GM23338 (cell line): ENCODE measurements at regions not wholly inside any gene's neighbourhood (a gene's known extent, or its start where the extent isn't known, plus 50 kb on each side); places are given as distances from the start of the nearest gene placed in this dataset.

Source experiments
- ATAC-seq: fragments of 200-7000 bp; cut with Tn5 transposase; 3 replicates; pipeline ENCODE4 v1.9.1; 2020
- DNase-seq: peaks from one replicate; pipeline ENCODE4 v3.0.0-alpha.2; 2015; ENCODE audit warnings: low spot score
- H2AFZ ChIP-seq: fragments of 200-600 bp; sonication (generic); 2 replicates; pipeline ENCODE4 v1.8.0; 2016; ENCODE audit warnings: antibody characterized with exemption, mild to moderate bottlenecking, moderate library complexity
- H3F3A ChIP-seq: fragments of 200-600 bp; sonication (generic); replicated peaks from 2 replicates; pipeline ENCODE4 v1.8.0; 2017; ENCODE audit warnings: antibody characterized with exemption, mixed run types, low read depth
- H3K27ac ChIP-seq: fragments of 200-600 bp; sonication (generic); 2 replicates; pipeline ENCODE4 v1.6.1; 2016; ENCODE audit warnings: low read depth
- H3K27me3 ChIP-seq: fragments of 200-600 bp; sonication (generic); 2 replicates; pipeline ENCODE4 v1.8.0; 2016; ENCODE audit warnings: mild to moderate bottlenecking, mixed run types, moderate library complexity; ENCODE audit not compliant: insufficient read depth
- H3K36me3 ChIP-seq: fragments of 200-600 bp; sonication (generic); 2 replicates; pipeline ENCODE4 v1.8.0; 2016; ENCODE audit warnings: mild to moderate bottlenecking; ENCODE audit not compliant: insufficient read depth
- H3K4me1 ChIP-seq: fragments of 200-600 bp; sonication (generic); 2 replicates; pipeline ENCODE4 v1.8.0; 2016; ENCODE audit warnings: mild to moderate bottlenecking, moderate library complexity; ENCODE audit not compliant: insufficient read depth
- H3K4me2 ChIP-seq: fragments of 200-600 bp; sonication (generic); 2 replicates; pipeline ENCODE4 v1.7.1; 2017; ENCODE audit warnings: mixed run types
- H3K4me3 ChIP-seq: fragments of 200-600 bp; sonication (generic); 2 replicates; pipeline ENCODE4 v1.6.1; 2016; ENCODE audit warnings: mixed run types
- H3K79me2 ChIP-seq: fragments of 200-600 bp; sonication (generic); replicated peaks from 2 replicates; pipeline ENCODE4 v1.8.0; 2017; ENCODE audit warnings: mild to moderate bottlenecking; ENCODE audit not compliant: insufficient read depth
- H3K9me2 ChIP-seq: fragments of 200-600 bp; sonication (generic); 2 replicates; pipeline ENCODE4 v1.8.0; 2017; ENCODE audit not compliant: insufficient read depth
- H4K20me1 ChIP-seq: fragments of 200-600 bp; sonication (generic); replicated peaks from 2 replicates; pipeline ENCODE4 v1.8.0; 2017; ENCODE audit warnings: mild to moderate bottlenecking; ENCODE audit not compliant: insufficient read depth
- H3K27ac Mint-ChIP-seq: 2 replicates; pipeline ENCODE4 v1.8.0; 2020; ENCODE audit warnings: inconsistent platforms, mild to moderate bottlenecking, moderate library complexity, mixed read lengths
- H3K27me3 Mint-ChIP-seq: 3 replicates; pipeline ENCODE4 v1.8.0; 2022; ENCODE audit warnings: low read depth, mild to moderate bottlenecking, moderate library complexity, mixed read lengths, inconsistent platforms; ENCODE audit not compliant: insufficient read depth, poor library complexity
- H3K36me3 Mint-ChIP-seq: 3 replicates; pipeline ENCODE4 v1.8.0; 2021; ENCODE audit warnings: low read depth, mild to moderate bottlenecking, inconsistent platforms, moderate library complexity, mixed read lengths
- H3K4me1 Mint-ChIP-seq: 3 replicates; pipeline ENCODE4 v1.8.0; 2020; ENCODE audit warnings: mild to moderate bottlenecking, inconsistent platforms, mixed read lengths
- H3K4me3 Mint-ChIP-seq: 3 replicates; pipeline ENCODE4 v1.8.0; 2021; ENCODE audit warnings: moderate library complexity, mild to moderate bottlenecking, inconsistent platforms, mixed read lengths
- H3K9me3 Mint-ChIP-seq: 3 replicates; pipeline ENCODE4 v1.8.0; 2020; ENCODE audit warnings: moderate library complexity, mild to moderate bottlenecking, inconsistent platforms, mixed read lengths
- CREB1 ChIP-seq: fragments of 250-450 bp; sonication (Bioruptor Pico); IDR thresholded peaks from 2 replicates; pipeline ENCODE4 v1.5.0; 2020; ENCODE audit warnings: low read depth, mild to moderate bottlenecking, moderate library complexity
- CTCF ChIP-seq, 2 experiments: fragments of 200-600 bp in 1 of 2; sonication (generic) in 1 of 2; conservative IDR thresholded peaks; 2 replicates each; pipeline versions ENCODE4 v1.5.1 to v1.6.1; 2016 to 2017; ENCODE audit warnings: antibody characterized with exemption in 2 of 2, low read depth in 2 of 2, mild to moderate bottlenecking in 2 of 2, moderate library complexity in 1 of 2
- ETS1 ChIP-seq: IDR thresholded peaks from 2 replicates; pipeline ENCODE4 v1.6.1; 2016; ENCODE audit warnings: antibody characterized with exemption
- EZH2 ChIP-seq: fragments of 200-600 bp; sonication (generic); IDR thresholded peaks from one replicate; pipeline ENCODE4 v1.8.0; 2017; ENCODE audit warnings: antibody characterized with exemption, mild to moderate bottlenecking, low read depth; ENCODE audit not compliant: unreplicated experiment
- EZH2phosphoT487 ChIP-seq: fragments of 200-600 bp; sonication (generic); IDR thresholded peaks from one replicate; pipeline ENCODE4 v1.8.1; 2018; ENCODE audit warnings: antibody characterized with exemption; ENCODE audit not compliant: unreplicated experiment
- JUNB ChIP-seq: IDR thresholded peaks from one replicate; pipeline ENCODE4 v1.6.1; 2016; ENCODE audit warnings: antibody characterized with exemption; ENCODE audit not compliant: unreplicated experiment
- NANOG ChIP-seq: IDR thresholded peaks from 2 replicates; pipeline ENCODE4 v1.6.1; 2016; ENCODE audit warnings: antibody characterized with exemption, borderline replicate concordance
- POLR2AphosphoS5 ChIP-seq: IDR thresholded peaks from 2 replicates; pipeline ENCODE4 v1.6.1; 2016; ENCODE audit warnings: antibody characterized with exemption, low read depth
- REST ChIP-seq: IDR thresholded peaks from one replicate; pipeline ENCODE4 v1.6.1; 2018; ENCODE audit warnings: antibody characterized with exemption; ENCODE audit not compliant: unreplicated experiment
- STAT1 ChIP-seq: IDR thresholded peaks from one replicate; pipeline ENCODE4 v1.6.1; 2016; ENCODE audit warnings: antibody characterized with exemption; ENCODE audit not compliant: unreplicated experiment
- ZNF114 ChIP-seq: fragments of 250-450 bp; sonication (Bioruptor Pico); IDR thresholded peaks from 2 replicates; pipeline ENCODE4 v1.5.0; 2020; ENCODE audit warnings: mild to moderate bottlenecking, moderate library complexity
- ZNF331 ChIP-seq: fragments of 250-450 bp; sonication (Bioruptor Pico); IDR thresholded peaks from 2 replicates; pipeline ENCODE4 v1.5.0; 2020; ENCODE audit warnings: low read depth, mild to moderate bottlenecking, moderate library complexity
- TF ChIP-seq, protein P1 (sequence below): fragments of 250-450 bp; sonication (Bioruptor Pico); IDR thresholded peaks from 2 replicates; pipeline ENCODE4 v1.5.0; 2020; ENCODE audit warnings: mild to moderate bottlenecking, moderate library complexity

- Histone ChIP-seq H3K9me2 (no peaks in the 10 kb centered on the region), H3K36me3 (no peaks in the 10 kb centered on the region), H3K4me3 (no peak overlapping the region), H3F3A (no peaks in the 10 kb centered on the region), H3K27ac (no peak overlapping the region), H3K27me3 (no peaks in the 10 kb centered on the region), H3K4me1 (no peaks in the 10 kb centered on the region; the same call in 1 of the 2 replicates), H4K20me1 (no peaks in the 10 kb centered on the region), H2AFZ (no peak overlapping the region), H3K79me2 (no peaks in the 10 kb centered on the region), H3K4me2 (no peak overlapping the region)
- Mint-ChIP-seq H3K27ac (no peak overlapping the region), H3K4me3 (no peak overlapping the region), H3K9me3 (no peaks in the 10 kb centered on the region), H3K27me3 (peaks cover 15% of the 10 kb centered on the region), H3K4me1 (peaks cover 14% of the 10 kb centered on the region), H3K36me3 (no peaks in the 10 kb centered on the region)
- DNase-seq (no peak), ATAC-seq (no peak)
- TF ChIP-seq EZH2 (no peak), ZNF331 (CRISPR knock-in tag) (no peak), POLR2AphosphoS5 (no peak), NANOG (no peak), JUNB (no peak), STAT1 (no peak), ZNF114 (CRISPR knock-in tag) (no peak), ETS1 (no peak), EZH2phosphoT487 (no peak), REST (no peak), CTCF (conservative IDR thresholded peaks at IDR 0.05; ENCODE audit: low read depth in 2 of 2) (no peak), CREB1 (no peak)
- TF ChIP-seq, protein P1, sequence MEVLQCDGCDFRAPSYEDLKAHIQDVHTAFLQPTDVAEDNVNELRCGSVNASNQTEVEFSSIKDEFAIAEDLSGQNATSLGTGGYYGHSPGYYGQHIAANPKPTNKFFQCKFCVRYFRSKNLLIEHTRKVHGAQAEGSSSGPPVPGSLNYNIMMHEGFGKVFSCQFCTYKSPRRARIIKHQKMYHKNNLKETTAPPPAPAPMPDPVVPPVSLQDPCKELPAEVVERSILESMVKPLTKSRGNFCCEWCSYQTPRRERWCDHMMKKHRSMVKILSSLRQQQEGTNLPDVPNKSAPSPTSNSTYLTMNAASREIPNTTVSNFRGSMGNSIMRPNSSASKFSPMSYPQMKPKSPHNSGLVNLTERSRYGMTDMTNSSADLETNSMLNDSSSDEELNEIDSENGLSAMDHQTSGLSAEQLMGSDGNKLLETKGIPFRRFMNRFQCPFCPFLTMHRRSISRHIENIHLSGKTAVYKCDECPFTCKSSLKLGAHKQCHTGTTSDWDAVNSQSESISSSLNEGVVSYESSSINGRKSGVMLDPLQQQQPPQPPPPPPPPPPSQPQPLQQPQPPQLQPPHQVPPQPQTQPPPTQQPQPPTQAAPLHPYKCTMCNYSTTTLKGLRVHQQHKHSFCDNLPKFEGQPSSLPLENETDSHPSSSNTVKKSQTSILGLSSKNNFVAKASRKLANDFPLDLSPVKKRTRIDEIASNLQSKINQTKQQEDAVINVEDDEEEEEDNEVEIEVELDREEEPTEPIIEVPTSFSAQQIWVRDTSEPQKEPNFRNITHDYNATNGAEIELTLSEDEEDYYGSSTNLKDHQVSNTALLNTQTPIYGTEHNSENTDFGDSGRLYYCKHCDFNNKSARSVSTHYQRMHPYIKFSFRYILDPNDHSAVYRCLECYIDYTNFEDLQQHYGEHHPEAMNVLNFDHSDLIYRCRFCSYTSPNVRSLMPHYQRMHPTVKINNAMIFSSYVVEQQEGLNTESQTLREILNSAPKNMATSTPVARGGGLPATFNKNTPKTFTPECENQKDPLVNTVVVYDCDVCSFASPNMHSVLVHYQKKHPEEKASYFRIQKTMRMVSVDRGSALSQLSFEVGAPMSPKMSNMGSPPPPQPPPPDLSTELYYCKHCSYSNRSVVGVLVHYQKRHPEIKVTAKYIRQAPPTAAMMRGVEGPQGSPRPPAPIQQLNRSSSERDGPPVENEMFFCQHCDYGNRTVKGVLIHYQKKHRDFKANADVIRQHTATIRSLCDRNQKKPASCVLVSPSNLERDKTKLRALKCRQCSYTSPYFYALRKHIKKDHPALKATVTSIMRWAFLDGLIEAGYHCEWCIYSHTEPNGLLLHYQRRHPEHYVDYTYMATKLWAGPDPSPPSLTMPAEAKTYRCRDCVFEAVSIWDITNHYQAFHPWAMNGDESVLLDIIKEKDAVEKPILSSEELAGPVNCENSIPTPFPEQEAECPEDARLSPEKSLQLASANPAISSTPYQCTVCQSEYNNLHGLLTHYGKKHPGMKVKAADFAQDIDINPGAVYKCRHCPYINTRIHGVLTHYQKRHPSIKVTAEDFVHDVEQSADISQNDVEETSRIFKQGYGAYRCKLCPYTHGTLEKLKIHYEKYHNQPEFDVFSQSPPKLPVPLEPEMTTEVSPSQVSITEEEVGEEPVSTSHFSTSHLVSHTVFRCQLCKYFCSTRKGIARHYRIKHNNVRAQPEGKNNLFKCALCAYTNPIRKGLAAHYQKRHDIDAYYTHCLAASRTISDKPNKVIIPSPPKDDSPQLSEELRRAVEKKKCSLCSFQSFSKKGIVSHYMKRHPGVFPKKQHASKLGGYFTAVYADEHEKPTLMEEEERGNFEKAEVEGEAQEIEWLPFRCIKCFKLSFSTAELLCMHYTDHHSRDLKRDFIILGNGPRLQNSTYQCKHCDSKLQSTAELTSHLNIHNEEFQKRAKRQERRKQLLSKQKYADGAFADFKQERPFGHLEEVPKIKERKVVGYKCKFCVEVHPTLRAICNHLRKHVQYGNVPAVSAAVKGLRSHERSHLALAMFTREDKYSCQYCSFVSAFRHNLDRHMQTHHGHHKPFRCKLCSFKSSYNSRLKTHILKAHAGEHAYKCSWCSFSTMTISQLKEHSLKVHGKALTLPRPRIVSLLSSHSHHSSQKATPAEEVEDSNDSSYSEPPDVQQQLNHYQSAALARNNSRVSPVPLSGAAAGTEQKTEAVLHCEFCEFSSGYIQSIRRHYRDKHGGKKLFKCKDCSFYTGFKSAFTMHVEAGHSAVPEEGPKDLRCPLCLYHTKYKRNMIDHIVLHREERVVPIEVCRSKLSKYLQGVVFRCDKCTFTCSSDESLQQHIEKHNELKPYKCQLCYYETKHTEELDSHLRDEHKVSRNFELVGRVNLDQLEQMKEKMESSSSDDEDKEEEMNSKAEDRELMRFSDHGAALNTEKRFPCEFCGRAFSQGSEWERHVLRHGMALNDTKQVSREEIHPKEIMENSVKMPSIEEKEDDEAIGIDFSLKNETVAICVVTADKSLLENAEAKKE (CRISPR knock-in tag), result no peak
Observed at GRCh38 chr20:56875803-56876202, 246.7 kb downstream of the TFAP2C start.
